ENCODE measurements at regions not wholly inside any gene's neighbourhood (a gene's known extent, or its start where the extent isn't known, plus 50 kb on each side); places are given as distances from the start of the nearest gene placed in this dataset.

DNA sequence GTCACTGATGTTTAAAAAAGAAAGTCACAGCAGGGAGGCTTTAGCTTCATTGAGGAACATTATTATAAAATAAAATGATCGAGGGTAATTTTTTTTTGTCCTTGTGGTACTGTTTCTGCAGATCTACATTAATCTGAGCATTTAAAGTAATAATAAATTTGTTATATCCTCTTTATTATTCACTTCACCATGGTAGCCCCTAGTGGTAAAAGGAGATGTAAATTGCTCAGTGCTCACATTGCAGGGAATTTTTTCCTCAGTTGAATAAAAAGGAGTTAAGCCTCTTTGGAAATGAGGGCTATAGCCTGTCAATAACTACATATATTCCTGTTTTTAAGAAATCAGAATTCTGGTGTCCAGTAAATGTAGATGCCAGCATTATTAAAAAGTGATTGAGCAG is 99.7 kb upstream of the VPREB1 start:
- DNase-seq, result no peak

DNA sequence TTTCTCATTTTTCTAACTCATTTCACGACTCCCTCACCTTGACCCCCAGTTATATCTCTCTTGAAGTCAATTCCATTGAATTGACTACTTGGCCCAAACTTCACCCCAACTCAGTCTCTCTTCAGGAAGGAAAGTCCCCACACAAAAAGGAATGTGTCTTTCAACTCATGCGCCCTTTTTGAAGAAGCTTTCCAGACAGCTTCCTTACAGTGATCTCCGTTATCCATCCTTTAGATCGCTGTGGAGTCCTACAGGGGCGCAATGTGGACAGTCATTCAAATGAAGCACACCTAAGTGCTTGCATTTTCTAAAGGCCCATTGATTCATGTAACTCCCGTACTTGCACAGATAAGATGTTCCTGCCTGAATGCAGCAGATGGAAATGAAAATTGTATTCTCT is 101.1 kb upstream of the VPREB1 start:
- no peak for DNase-seq

DNA sequence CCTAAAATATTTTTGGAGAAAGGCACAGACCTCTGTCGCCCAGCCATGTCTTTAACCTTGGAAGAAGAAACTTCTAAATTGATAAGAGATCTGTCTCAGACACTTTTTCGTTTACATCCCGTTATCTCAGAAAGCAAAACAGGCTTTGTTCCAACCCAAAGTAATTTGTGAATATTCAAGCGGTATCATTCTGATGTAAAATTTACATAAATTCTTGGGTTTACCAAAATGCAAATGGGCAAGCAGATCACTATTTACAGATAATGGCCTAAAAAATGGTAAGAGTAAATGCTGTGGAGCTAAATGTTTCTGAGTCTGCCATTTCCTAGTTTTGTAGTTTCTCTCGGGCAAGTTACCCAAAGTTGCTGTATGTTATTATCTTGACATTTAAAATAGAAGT is 101.9 kb upstream of the VPREB1 start:
- no peak for DNase-seq

DNA sequence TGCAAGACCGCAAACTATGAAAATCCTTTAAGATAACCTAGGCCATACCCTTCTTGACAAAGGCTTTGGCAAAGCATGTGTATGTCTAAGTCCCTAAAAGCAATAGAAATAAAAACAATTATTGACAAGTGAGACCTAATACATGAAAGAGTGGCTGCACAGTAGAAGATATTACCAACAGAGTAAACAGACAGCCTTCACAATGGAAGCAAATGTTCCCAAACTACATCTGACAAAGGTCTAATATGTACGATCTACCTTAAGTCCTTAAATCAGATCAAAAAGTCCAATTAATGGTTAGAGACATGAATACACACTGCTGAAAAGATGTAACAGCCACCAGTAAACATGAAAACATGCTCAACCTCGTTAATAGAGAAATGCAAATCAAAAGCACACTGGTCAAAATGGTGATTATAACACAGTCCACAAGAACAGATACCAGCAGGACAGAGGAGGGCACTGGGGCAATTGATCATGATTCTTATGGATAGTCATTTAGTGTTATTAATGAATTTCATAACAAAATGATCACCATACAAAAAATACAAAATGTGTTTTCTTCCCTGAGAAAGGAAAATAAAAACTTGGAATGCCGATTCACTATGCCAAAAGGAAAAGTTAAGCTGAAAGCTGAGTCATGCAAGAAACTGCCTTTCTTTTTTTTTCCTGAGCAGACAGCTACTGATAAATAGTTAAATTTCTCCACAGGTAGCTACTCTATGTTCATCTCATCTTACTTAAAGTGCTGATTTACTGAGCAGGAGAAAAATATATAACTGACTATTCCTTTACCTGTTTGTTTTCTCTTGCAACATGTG is 102.6 kb upstream of the VPREB1 start:
- no peak for DNase-seq

- DNase-seq, result no peak
Measured at GRCh38 chr22:22141031-22141430, 103.6 kb upstream of the VPREB1 start.

DNA sequence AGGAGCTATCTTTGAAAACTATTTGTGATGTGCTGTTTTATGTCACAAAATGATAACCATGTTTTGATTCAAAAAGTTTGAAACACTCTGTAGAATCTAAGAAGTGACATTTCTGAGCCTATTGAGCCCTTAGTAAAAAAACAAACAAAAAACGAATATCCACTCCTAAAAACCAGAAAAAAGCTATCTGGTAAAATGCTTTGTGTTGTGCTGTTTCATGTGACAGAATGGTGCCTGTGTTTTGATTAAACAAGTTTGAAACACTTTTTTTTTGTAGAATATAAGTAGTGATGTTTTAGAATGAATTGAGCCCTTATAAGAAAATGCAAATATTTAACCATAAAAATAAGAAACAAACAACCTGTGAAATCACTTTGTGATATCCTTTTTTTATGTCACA is 105.2 kb upstream of the VPREB1 start:
- no peak for DNase-seq

DNA sequence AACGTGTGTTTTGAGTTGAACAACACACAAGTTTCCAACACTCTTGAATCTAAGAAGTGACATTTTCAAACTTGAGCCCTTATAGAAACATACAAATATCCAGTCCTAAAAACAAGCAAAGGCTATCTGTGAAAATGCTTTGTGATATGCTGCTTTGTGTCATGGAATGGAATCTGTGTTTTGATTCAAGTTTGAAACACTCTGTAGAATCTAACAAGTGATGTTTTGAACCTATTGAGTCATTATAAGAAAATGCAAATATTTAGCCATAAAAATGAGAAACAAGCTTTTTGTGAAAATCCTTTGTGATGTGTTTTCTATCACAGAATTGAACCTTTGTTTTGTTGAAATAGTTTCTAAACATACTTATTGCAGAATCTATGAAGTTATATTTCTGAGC is 105.7 kb upstream of the VPREB1 start:
- no peak for DNase-seq

DNA sequence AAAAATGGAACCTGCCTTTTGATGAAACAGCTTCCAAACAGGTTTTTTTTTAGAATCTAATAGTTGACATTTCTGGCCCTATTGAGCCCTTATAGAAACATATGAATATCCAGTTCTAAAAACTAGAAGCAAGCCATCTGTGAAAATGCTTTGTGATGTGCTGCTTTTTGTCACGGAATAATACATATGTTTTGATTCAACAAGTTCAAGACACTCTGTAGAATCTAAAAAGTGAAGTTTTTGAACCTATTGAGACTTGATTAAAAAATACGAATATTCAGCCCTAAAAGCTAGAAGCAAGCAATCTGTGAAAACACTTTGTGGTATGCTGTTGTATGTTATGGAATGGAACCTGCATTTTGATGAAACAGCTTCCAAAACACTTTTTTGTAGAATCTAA is 106.7 kb upstream of the VPREB1 start:
- no peak for DNase-seq

DNA sequence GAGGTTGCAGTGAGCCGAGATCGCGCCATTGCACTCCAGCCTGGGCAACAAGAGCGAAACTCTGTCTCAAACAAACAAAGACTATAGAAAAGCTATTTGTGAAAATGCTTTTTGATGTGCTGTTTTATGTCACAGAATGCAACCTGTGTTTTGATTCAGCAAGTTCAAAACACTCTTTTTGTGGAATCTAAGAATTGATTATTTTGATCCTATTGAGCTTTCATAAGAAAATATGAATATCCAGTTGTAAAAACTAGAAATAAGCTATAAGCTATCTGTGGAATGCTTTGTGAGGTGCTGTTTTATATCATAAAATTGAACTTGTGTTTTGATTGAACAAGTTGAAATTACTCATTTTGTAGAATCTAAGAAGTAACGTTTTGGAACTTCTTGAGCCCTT is 110.7 kb upstream of the VPREB1 start:
- DNase-seq, result no peak

DNA sequence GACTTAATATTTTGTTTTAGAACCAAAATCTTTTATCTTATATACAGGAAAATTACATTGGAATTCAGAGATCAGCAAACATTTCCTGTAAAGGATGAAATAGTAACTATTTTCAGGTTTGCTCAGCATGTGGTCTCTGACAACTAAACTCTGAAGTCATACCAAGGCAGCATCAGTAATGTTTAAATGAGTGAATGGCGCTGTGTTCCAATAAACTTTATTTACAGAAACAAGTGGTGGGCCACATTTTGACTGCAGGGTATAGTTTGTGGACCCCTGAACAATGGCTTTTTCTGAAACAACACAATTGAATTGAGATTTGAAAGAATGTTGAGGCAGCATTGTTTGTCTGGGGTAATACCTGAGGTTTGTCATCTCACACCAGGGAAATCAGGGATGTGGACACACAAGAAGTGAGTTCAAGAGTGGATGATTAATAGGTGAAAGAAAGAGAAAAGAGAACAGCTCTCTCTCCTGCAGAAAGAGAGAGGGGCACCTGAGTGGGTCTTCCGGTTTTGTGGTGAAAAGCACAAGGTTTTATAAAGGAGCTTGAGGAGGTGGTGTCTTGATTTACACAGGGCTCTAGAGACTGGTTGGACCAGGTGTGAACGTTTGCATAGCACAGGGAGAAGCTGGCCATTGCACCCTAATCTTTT is 113.5 kb upstream of the VPREB1 start:
- no peak for DNase-seq

- no peak for DNase-seq
Measured at GRCh38 chr22:22129387-22129786, 115.2 kb upstream of the VPREB1 start.

DNA sequence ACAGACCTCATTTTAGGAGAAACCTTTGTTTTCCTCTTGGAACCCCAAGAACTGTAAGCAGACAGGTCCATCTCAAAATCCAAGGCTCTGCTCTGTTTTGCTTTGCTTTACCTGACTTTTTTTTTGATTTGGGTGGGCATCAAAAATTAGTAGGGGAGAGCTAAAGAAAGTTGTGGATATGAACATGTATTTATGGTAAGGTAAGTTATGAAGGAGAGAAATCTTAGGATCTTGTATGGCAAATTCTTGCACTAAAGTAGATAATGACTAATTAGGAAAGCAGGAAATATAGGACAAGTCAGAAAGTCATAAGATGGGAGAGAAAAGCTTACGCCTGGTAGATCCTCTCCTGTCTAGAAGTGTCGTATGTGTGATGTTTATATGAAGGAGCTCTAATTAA is 116.1 kb upstream of the VPREB1 start:
- DNase-seq, result no peak

- no peak for DNase-seq
Measured at GRCh38 chr22:22127100-22127499, 117.5 kb upstream of the VPREB1 start.

DNA sequence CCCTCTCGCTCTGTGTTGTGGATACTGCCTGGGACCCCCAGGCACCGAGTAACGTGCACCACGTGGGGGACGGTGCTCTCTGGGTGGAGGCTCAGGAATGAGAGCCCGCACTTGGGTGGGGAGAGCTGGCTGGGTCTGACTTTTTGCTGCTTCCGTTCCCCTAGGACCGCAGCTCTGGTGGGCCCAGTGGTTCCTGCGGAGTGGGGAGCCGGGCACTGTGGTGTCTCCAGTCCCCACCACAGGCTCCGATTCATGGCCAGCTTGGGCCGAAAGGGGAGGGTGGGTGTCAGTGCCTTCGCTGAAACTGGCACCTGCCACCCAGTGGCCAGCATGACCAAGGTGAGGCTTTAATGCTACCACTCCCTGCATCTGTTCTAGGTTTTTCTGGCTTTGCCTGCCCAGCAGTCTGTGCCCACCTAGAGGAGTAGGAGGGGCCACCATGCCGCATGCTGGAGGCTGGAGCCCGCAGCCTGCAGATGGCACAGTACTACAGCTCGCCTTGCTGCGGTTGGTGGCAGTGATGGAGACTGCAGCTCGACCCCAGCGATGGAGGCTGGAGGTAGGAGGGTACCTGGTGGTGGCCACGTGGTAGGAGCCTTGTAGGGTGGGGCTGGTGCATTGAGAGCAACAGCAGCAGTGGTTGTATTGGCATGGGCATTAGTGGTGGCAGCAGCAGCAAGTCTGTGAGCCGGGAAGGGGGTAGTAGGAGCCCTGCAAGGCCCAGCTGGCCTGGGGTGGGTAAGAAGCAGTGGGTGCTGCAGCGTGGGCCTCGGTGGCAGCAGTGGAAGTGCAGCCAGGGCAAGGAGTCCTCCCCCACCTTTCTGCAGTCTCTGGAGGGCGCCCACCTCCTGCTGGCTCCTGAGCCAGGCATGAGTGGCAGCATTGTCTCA is 118.8 kb upstream of the VPREB1 start:
- no peak for DNase-seq

- no peak for DNase-seq
Measured at GRCh38 chr22:22125028-22125578, 119.5 kb upstream of the VPREB1 start.

DNA sequence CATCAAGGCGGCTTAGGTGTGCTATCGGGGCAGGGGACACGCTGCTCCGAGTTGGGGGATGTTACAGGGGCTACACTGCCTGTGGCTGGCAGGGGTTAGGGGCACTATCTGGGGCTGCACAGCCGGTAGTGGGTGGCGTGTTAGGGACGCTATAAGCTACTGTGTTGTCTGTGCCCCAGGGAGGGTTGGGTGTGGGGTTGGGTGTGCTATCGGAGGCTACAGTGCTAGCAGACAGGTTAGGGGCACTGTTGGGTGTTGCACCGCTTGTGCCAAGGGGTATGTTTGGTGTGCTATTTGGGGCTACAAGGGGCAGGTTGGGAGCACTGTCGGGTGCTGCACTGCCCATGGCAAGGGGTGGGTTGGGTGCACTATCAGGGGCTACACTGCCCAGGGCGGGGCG is 120.2 kb upstream of the VPREB1 start:
- no peak for DNase-seq

DNA sequence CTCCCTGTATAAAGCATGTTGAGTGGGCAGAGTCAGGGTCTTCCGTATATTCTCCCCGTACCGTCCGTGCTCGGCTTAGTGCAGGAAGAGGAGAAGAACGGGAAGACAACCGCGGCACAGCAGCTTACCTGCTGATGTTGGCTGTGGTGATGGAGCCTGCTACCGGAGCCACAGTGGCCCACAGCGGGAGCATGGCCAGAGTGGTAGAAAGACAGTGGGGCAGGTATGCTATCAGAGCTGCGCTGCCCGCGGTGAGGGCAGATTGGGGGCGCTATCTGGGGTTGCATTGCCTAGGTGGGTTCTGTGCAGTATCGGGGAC is 120.7 kb upstream of the VPREB1 start:
- no peak for DNase-seq

GRCh38 chr22:22123118-22123959 is 121.2 kb upstream of the VPREB1 start:
- no peak for DNase-seq

- DNase-seq, result no peak
Measured at GRCh38 chr22:22122348-22123117, 122.1 kb upstream of the VPREB1 start.

DNA sequence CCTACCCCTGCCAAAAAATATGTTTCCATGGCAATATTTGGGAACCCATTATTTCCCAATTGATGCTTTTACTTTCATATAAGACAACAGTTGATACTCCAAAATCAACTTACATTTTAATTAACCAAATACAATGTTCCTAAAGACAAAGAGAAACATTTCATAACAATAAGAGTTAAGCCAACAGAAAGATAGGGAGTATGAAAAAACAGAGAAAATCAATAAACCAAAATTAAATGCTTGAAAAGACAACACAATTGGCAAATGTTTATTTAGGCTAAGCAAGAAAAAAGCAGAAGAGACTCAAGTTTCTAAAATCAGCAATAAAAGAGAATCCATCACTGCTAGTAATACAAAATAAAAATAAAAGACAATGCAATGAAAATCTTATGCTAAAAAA is 123.1 kb upstream of the VPREB1 start:
- DNase-seq, result no peak

- DNase-seq, result no peak
Measured at GRCh38 chr22:22120160-22120559, 124.4 kb upstream of the VPREB1 start.

GRCh38 chr22:22118987-22119386 is 125.6 kb upstream of the VPREB1 start:
- no peak for DNase-seq

Measured in NCI-H2081 (cell line).